Neural progenitor cell (in vitro differentiated cells): ENCODE measurements at regions not wholly inside any gene's neighbourhood (a gene's known extent, or its start where the extent isn't known, plus 50 kb on each side); places are given as distances from the start of the nearest gene placed in this dataset.

Experiments used
- CTCF ChIP-seq: fragments of 200-600 bp; sonication (generic); IDR thresholded peaks from 2 replicates; pipeline ENCODE4 v1.5.1; 2017; ENCODE audit warnings: antibody characterized with exemption, mild to moderate bottlenecking
- EZH2 ChIP-seq: fragments of 200-600 bp; sonication (generic); IDR thresholded peaks from 2 replicates; pipeline ENCODE4 v1.6.1; 2017; ENCODE audit warnings: antibody characterized with exemption, mild to moderate bottlenecking, moderate library complexity

- TF ChIP-seq CTCF = no peak
- no peak for TF ChIP-seq EZH2
Observed at GRCh38 chr7:145732521-145732920, 384.1 kb upstream of the CNTNAP2 start.
